Stimulated activated CD8-positive, alpha-beta memory T cell treated with anti-CD3 and anti-CD28 coated beads, Interleukin-15, amount 100 ng/mL, for 1 hour (primary cell): ENCODE measurements at regions not wholly inside any gene's neighbourhood (a gene's known extent, or its start where the extent isn't known, plus 50 kb on each side); places are given as distances from the start of the nearest gene placed in this dataset.

Experiments
- DNase-seq: peaks from one replicate; pipeline ENCODE4 v3.0.0-alpha.2; 2020; ENCODE audit warnings: low read depth

GRCh38 chr14:97866195-97866594 lies 1069.0 kb downstream of the VRK1 start:
- no peak for DNase-seq

GRCh38 chr14:97866664-97867063 lies 1069.5 kb downstream of the VRK1 start:
- DNase-seq: no peak

GRCh38 chr14:97873291-97873690 lies 1076.1 kb downstream of the VRK1 start:
- no peak for DNase-seq

- DNase-seq: no peak
Observed at GRCh38 chr14:97874394-97874793, 1077.2 kb downstream of the VRK1 start.

- no peak for DNase-seq
Observed at GRCh38 chr14:97878206-97878605, 1081.0 kb downstream of the VRK1 start.

- no peak for DNase-seq
Observed at GRCh38 chr14:97878727-97879126, 1081.5 kb downstream of the VRK1 start.

- DNase-seq: no peak
Observed at GRCh38 chr14:97887690-97888089, 1090.5 kb downstream of the VRK1 start.

- no peak for DNase-seq
Observed at GRCh38 chr14:97888331-97888730, 1091.1 kb downstream of the VRK1 start.

- DNase-seq: no peak
Observed at GRCh38 chr14:97891515-97891914, 1094.3 kb downstream of the VRK1 start.

GRCh38 chr14:97894552-97894951 lies 1097.4 kb downstream of the VRK1 start:
- DNase-seq: no peak

- DNase-seq: no peak
Observed at GRCh38 chr14:97900196-97900854, 1103.1 kb downstream of the VRK1 start.

GRCh38 chr14:97902630-97903029 lies 1105.4 kb downstream of the VRK1 start:
- DNase-seq: no peak

- DNase-seq: no peak
Observed at GRCh38 chr14:97903821-97904220, 1106.6 kb downstream of the VRK1 start.

GRCh38 chr14:97912217-97912616 lies 1115.0 kb downstream of the VRK1 start:
- no peak for DNase-seq

- DNase-seq: no peak
Observed at GRCh38 chr14:97916100-97916499, 1118.9 kb downstream of the VRK1 start.

GRCh38 chr14:97916669-97917568 lies 1119.7 kb downstream of the VRK1 start:
- no peak for DNase-seq

- DNase-seq: no peak
Observed at GRCh38 chr14:97920201-97920600, 1123.0 kb downstream of the VRK1 start.

GRCh38 chr14:97921296-97921695 lies 1124.1 kb downstream of the VRK1 start:
- DNase-seq: no peak

- DNase-seq: no peak
Observed at GRCh38 chr14:97924922-97925613, 1127.9 kb downstream of the VRK1 start.

GRCh38 chr14:97930166-97930565 lies 1133.0 kb downstream of the VRK1 start:
- DNase-seq: no peak

GRCh38 chr14:97931273-97931672 lies 1134.1 kb downstream of the VRK1 start:
- DNase-seq: no peak

GRCh38 chr14:97942921-97943320 lies 1145.7 kb downstream of the VRK1 start:
- no peak for DNase-seq

- DNase-seq: no peak
Observed at GRCh38 chr14:97943619-97944018, 1146.4 kb downstream of the VRK1 start.
